SW 1271 (cell line): ENCODE measurements at regions not wholly inside any gene's neighbourhood (a gene's known extent, or its start where the extent isn't known, plus 50 kb on each side); places are given as distances from the start of the nearest gene placed in this dataset.

Experiments
- DNase-seq, 2 experiments: peaks; one replicate each; lab custom pipeline; 2025; lab: John Stamatoyannopoulos, UW

- DNase-seq, result peak; percentile 69 to 90
Measured at GRCh38 chr3:159765030-159765859, 223.4 kb upstream of the IL12A start.

GRCh38 chr3:159765860-159766294, 222.8 kb upstream of the IL12A start:
- no peak for DNase-seq

- DNase-seq, result peak; percentile 30 to 65
Measured at GRCh38 chr3:159766563-159767185, 222.0 kb upstream of the IL12A start.

GRCh38 chr3:159770998-159771397, 217.6 kb upstream of the IL12A start:
- DNase-seq, result no peak

GRCh38 chr3:159771865-159772611, 216.6 kb upstream of the IL12A start:
- no peak for DNase-seq

- DNase-seq, result no peak
Measured at GRCh38 chr3:159773706-159774105, 214.9 kb upstream of the IL12A start.

GRCh38 chr3:159775372-159775961, 213.2 kb upstream of the IL12A start:
- DNase-seq, result no peak

- DNase-seq, result no peak
Measured at GRCh38 chr3:159776779-159777178, 211.9 kb upstream of the IL12A start.

- no peak for DNase-seq
Measured at GRCh38 chr3:159779883-159780282, 208.8 kb upstream of the IL12A start.

GRCh38 chr3:159781867-159782266, 206.8 kb upstream of the IL12A start:
- no peak for DNase-seq

- DNase-seq, result no peak
Measured at GRCh38 chr3:159782724-159783421, 205.8 kb upstream of the IL12A start.

- no peak for DNase-seq
Measured at GRCh38 chr3:159783780-159784742, 204.6 kb upstream of the IL12A start.

- no peak for DNase-seq
Measured at GRCh38 chr3:159785273-159785708, 203.3 kb upstream of the IL12A start.

- DNase-seq, result no peak
Measured at GRCh38 chr3:159786489-159787177, 202.0 kb upstream of the IL12A start.

- peak; percentile 23 to 68 for DNase-seq
Measured at GRCh38 chr3:159787178-159787574, 201.5 kb upstream of the IL12A start.

- DNase-seq, result peak in 1 of 2 experiments; percentile 10
Measured at GRCh38 chr3:159787794-159788205, 200.8 kb upstream of the IL12A start.

- DNase-seq, result no peak
Measured at GRCh38 chr3:159788291-159788690, 200.3 kb upstream of the IL12A start.

GRCh38 chr3:159789017-159789416, 199.6 kb upstream of the IL12A start:
- DNase-seq, result no peak

GRCh38 chr3:159789742-159790635, 198.6 kb upstream of the IL12A start:
- no peak for DNase-seq
